ENCODE measurements at regions not wholly inside any gene's neighbourhood (a gene's known extent, or its start where the extent isn't known, plus 50 kb on each side); places are given as distances from the start of the nearest gene placed in this dataset.

- H3K4me1 Mint-ChIP-seq: peaks cover 2% of the 10 kb centered on the region
- no peak overlapping the region for H3K4me3 Mint-ChIP-seq
- no peak overlapping the region for H3K27ac Mint-ChIP-seq
- CTCF ChIA-PET: no interaction called here
- no peaks in the 10 kb centered on the region for H3K9me3 Mint-ChIP-seq
- DNase-seq: no peak
- H3K27me3 Mint-ChIP-seq: no peaks in the 10 kb centered on the region
- no peaks in the 10 kb centered on the region for H3K36me3 Mint-ChIP-seq
Measured at GRCh38 chr6:4403828-4404227, 268.5 kb upstream of the ECI2 start.

- CTCF ChIA-PET: no interaction called here
- no peaks in the 10 kb centered on the region for H3K9me3 Mint-ChIP-seq
Measured at GRCh38 chr6:4403023-4403752, 267.8 kb upstream of the ECI2 start.

GRCh38 chr6:4402477-4402976 lies 267.2 kb upstream of the ECI2 start:
- Mint-ChIP-seq H3K27ac (no peak overlapping the region), H3K4me1 (peaks cover 2% of the 10 kb centered on the region), H3K36me3 (no peaks in the 10 kb centered on the region), H3K27me3 (no peaks in the 10 kb centered on the region), H3K9me3 (no peaks in the 10 kb centered on the region), H3K4me3 (no peak overlapping the region)
- CTCF ChIA-PET: no interaction called here
- no peak for DNase-seq

More at GRCh38 chr6:4403023-4403752, 267.8 kb upstream of the ECI2 start:
- Mint-ChIP-seq H3K27ac (no peak overlapping the region), H3K27me3 (no peaks in the 10 kb centered on the region), H3K4me3 (no peak overlapping the region), H3K36me3 (no peaks in the 10 kb centered on the region), H3K4me1 (peaks cover 2% of the 10 kb centered on the region)
- no peak for DNase-seq

- CTCF ChIA-PET: no interaction called here
Measured at GRCh38 chr6:4401408-4402368, 266.3 kb upstream of the ECI2 start.

GRCh38 chr6:4399656-4400055 lies 264.3 kb upstream of the ECI2 start:
- Mint-ChIP-seq H3K27ac (no peak overlapping the region), H3K36me3 (no peaks in the 10 kb centered on the region), H3K4me3 (no peak overlapping the region), H3K9me3 (no peaks in the 10 kb centered on the region), H3K27me3 (no peaks in the 10 kb centered on the region), H3K4me1 (no peaks in the 10 kb centered on the region)
- no peak for DNase-seq
- CTCF ChIA-PET: no interaction called here

More at GRCh38 chr6:4401408-4402368, 266.3 kb upstream of the ECI2 start:
- H3K4me1 Mint-ChIP-seq: no peaks in the 10 kb centered on the region
- no peak overlapping the region for H3K27ac Mint-ChIP-seq
- DNase-seq: no peak
- no peaks in the 10 kb centered on the region for H3K36me3 Mint-ChIP-seq
- H3K4me3 Mint-ChIP-seq: no peak overlapping the region
- no peaks in the 10 kb centered on the region for H3K9me3 Mint-ChIP-seq
- no peaks in the 10 kb centered on the region for H3K27me3 Mint-ChIP-seq

- Mint-ChIP-seq H3K27me3 (no peaks in the 10 kb centered on the region), H3K4me3 (no peak overlapping the region), H3K27ac (no peak overlapping the region), H3K4me1 (no peaks in the 10 kb centered on the region), H3K9me3 (no peaks in the 10 kb centered on the region), H3K36me3 (no peaks in the 10 kb centered on the region)
- CTCF ChIA-PET: interaction anchor here (0.5 kb wide), 1 partner anchor 605 kb away, joined by 3 read pairs; no protein-coding TSS in a partner anchor
- DNase-seq: no peak
Measured at GRCh38 chr6:4398791-4399190, 263.4 kb upstream of the ECI2 start.

- H3K9me3 Mint-ChIP-seq: no peaks in the 10 kb centered on the region
- no peak overlapping the region for H3K4me3 Mint-ChIP-seq
- CTCF ChIA-PET: no interaction called here
- no peak overlapping the region for H3K27ac Mint-ChIP-seq
- no peaks in the 10 kb centered on the region for H3K4me1 Mint-ChIP-seq
- no peaks in the 10 kb centered on the region for H3K27me3 Mint-ChIP-seq
- no peak for DNase-seq
- H3K36me3 Mint-ChIP-seq: no peaks in the 10 kb centered on the region
Measured at GRCh38 chr6:4397307-4397706, 261.9 kb upstream of the ECI2 start.

GRCh38 chr6:4396044-4396443 lies 260.7 kb upstream of the ECI2 start:
- no peak for DNase-seq
- no peaks in the 10 kb centered on the region for H3K9me3 Mint-ChIP-seq
- CTCF ChIA-PET: no interaction called here
- no peak overlapping the region for H3K4me3 Mint-ChIP-seq
- H3K27me3 Mint-ChIP-seq: no peaks in the 10 kb centered on the region
- no peak overlapping the region for H3K27ac Mint-ChIP-seq
- H3K36me3 Mint-ChIP-seq: no peaks in the 10 kb centered on the region
- H3K4me1 Mint-ChIP-seq: no peaks in the 10 kb centered on the region

GRCh38 chr6:4395386-4395785 lies 260.0 kb upstream of the ECI2 start:
- H3K27ac Mint-ChIP-seq: no peak overlapping the region
- H3K27me3 Mint-ChIP-seq: no peaks in the 10 kb centered on the region
- no peak for DNase-seq
- CTCF ChIA-PET: no interaction called here
- no peaks in the 10 kb centered on the region for H3K36me3 Mint-ChIP-seq
- no peaks in the 10 kb centered on the region for H3K4me1 Mint-ChIP-seq
- H3K9me3 Mint-ChIP-seq: no peaks in the 10 kb centered on the region
- H3K4me3 Mint-ChIP-seq: no peak overlapping the region

- CTCF ChIA-PET: no interaction called here
- Mint-ChIP-seq H3K9me3 (no peaks in the 10 kb centered on the region), H3K36me3 (no peaks in the 10 kb centered on the region), H3K27me3 (no peaks in the 10 kb centered on the region), H3K4me3 (no peak overlapping the region), H3K27ac (no peak overlapping the region), H3K4me1 (no peaks in the 10 kb centered on the region)
- no peak for DNase-seq
Measured at GRCh38 chr6:4394786-4395185, 259.4 kb upstream of the ECI2 start.

- CTCF ChIA-PET: no interaction called here
- Mint-ChIP-seq H3K4me1 (no peaks in the 10 kb centered on the region), H3K9me3 (peaks cover 8% of the 10 kb centered on the region), H3K36me3 (no peaks in the 10 kb centered on the region), H3K27ac (no peak overlapping the region), H3K27me3 (no peaks in the 10 kb centered on the region), H3K4me3 (no peak overlapping the region)
- DNase-seq: no peak
Measured at GRCh38 chr6:4388675-4389074, 253.3 kb upstream of the ECI2 start.

GRCh38 chr6:4384656-4385055 lies 249.3 kb upstream of the ECI2 start:
- H3K9me3 Mint-ChIP-seq: peaks cover 16% of the 10 kb centered on the region
- CTCF ChIA-PET: no interaction called here
- no peaks in the 10 kb centered on the region for H3K27me3 Mint-ChIP-seq
- DNase-seq: no peak
- no peaks in the 10 kb centered on the region for H3K4me1 Mint-ChIP-seq
- no peak overlapping the region for H3K4me3 Mint-ChIP-seq
- H3K36me3 Mint-ChIP-seq: no peaks in the 10 kb centered on the region
- H3K27ac Mint-ChIP-seq: no peak overlapping the region

GRCh38 chr6:4383910-4384638 lies 248.7 kb upstream of the ECI2 start:
- H3K27ac Mint-ChIP-seq: no peak overlapping the region
- no peak for DNase-seq
- H3K4me1 Mint-ChIP-seq: no peaks in the 10 kb centered on the region
- peaks cover 16% of the 10 kb centered on the region for H3K9me3 Mint-ChIP-seq
- CTCF ChIA-PET: no interaction called here
- H3K27me3 Mint-ChIP-seq: no peaks in the 10 kb centered on the region
- H3K36me3 Mint-ChIP-seq: no peaks in the 10 kb centered on the region
- H3K4me3 Mint-ChIP-seq: no peak overlapping the region

- no peak for DNase-seq
- no peaks in the 10 kb centered on the region for H3K4me1 Mint-ChIP-seq
- H3K4me3 Mint-ChIP-seq: no peak overlapping the region
- no peaks in the 10 kb centered on the region for H3K27me3 Mint-ChIP-seq
- peaks cover 16% of the 10 kb centered on the region for H3K9me3 Mint-ChIP-seq
- H3K27ac Mint-ChIP-seq: no peak overlapping the region
- no peaks in the 10 kb centered on the region for H3K36me3 Mint-ChIP-seq
- CTCF ChIA-PET: no interaction called here
Measured at GRCh38 chr6:4382362-4382853, 247.0 kb upstream of the ECI2 start.

All from activated naive CD4-positive, alpha-beta T cell treated with anti-CD3 and anti-CD28 coated beads, Interleukin-2, amount 10 ng/mL, durations not matched to agents 7 days and 5 days (primary cell).